Neural cell (in vitro differentiated cells): ENCODE measurements at regions not wholly inside any gene's neighbourhood (a gene's known extent, or its start where the extent isn't known, plus 50 kb on each side); places are given as distances from the start of the nearest gene placed in this dataset.

Experiments
- EP300 ChIP-seq: fragments of 450-650 bp; conservative IDR thresholded peaks from 2 replicates; pipeline ENCODE4 v1.6.1; 2014; ENCODE audit warnings: antibody characterized with exemption, mild to moderate bottlenecking, moderate library complexity; ENCODE audit not compliant: poor library complexity, severe bottlenecking
- EZH2 ChIP-seq: fragments of 200-600, 300-800 bp; shearing (Covaris generic), sonication (generic); IDR thresholded peaks from 2 replicates; pipeline ENCODE4 v1.6.1; 2014; ENCODE audit warnings: antibody characterized with exemption, low read length, borderline replicate concordance, mild to moderate bottlenecking; ENCODE audit not compliant: insufficient read depth, poor library complexity, severe bottlenecking
- MXI1 ChIP-seq: fragments of 450-650 bp; conservative IDR thresholded peaks from 2 replicates; pipeline ENCODE4 v1.6.1; 2014; ENCODE audit warnings: antibody characterized with exemption, mild to moderate bottlenecking; ENCODE audit not compliant: poor library complexity, severe bottlenecking
- POLR2AphosphoS5 ChIP-seq: IDR thresholded peaks from 2 replicates; pipeline ENCODE4 v1.6.1; 2012
- RAD21 ChIP-seq: fragments of 450-650 bp; conservative IDR thresholded peaks from 2 replicates; pipeline ENCODE4 v1.6.1; 2014; ENCODE audit warnings: antibody characterized with exemption, mild to moderate bottlenecking, moderate library complexity
- TAF1 ChIP-seq: IDR thresholded peaks from 2 replicates; pipeline ENCODE4 v1.6.1; 2012; ENCODE audit warnings: low read depth
- TF ChIP-seq, protein P1 (sequence below): fragments of 450-650 bp; IDR thresholded peaks from 2 replicates; pipeline ENCODE4 v1.5.1; 2014; ENCODE audit warnings: antibody characterized with exemption, mild to moderate bottlenecking, moderate library complexity; ENCODE audit not compliant: poor library complexity, severe bottlenecking
- TF ChIP-seq, protein P2 (sequence below): IDR thresholded peaks from 2 replicates; pipeline ENCODE4 v1.6.1; 2012; ENCODE audit warnings: borderline replicate concordance

DNA sequence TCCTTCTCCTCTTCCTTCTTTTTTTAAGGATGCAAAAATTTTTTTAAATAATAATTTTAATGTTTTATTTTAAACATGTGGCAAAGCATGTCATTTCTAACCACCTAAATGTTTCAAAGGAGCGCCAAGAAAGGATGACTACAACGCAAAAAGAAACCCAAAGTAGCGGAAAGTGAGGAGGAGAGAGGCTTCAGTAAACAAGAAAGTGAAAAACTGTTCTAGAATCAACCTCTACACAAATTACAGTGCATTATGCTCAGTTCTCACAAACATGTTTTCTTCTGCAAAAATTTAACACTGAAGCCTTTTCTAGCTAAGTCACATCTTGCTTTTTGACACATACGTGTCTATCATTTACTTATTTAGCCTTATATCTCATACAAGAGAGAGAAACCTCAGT is 948.6 kb downstream of the GATA3 start:
- TF ChIP-seq, protein P1, sequence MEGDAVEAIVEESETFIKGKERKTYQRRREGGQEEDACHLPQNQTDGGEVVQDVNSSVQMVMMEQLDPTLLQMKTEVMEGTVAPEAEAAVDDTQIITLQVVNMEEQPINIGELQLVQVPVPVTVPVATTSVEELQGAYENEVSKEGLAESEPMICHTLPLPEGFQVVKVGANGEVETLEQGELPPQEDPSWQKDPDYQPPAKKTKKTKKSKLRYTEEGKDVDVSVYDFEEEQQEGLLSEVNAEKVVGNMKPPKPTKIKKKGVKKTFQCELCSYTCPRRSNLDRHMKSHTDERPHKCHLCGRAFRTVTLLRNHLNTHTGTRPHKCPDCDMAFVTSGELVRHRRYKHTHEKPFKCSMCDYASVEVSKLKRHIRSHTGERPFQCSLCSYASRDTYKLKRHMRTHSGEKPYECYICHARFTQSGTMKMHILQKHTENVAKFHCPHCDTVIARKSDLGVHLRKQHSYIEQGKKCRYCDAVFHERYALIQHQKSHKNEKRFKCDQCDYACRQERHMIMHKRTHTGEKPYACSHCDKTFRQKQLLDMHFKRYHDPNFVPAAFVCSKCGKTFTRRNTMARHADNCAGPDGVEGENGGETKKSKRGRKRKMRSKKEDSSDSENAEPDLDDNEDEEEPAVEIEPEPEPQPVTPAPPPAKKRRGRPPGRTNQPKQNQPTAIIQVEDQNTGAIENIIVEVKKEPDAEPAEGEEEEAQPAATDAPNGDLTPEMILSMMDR = no peak
- TF ChIP-seq RAD21 (no peak), EZH2 (no peak), EP300 (no peak), MXI1 (no peak), TAF1 (no peak), POLR2AphosphoS5 (no peak)
- TF ChIP-seq, protein P2, sequence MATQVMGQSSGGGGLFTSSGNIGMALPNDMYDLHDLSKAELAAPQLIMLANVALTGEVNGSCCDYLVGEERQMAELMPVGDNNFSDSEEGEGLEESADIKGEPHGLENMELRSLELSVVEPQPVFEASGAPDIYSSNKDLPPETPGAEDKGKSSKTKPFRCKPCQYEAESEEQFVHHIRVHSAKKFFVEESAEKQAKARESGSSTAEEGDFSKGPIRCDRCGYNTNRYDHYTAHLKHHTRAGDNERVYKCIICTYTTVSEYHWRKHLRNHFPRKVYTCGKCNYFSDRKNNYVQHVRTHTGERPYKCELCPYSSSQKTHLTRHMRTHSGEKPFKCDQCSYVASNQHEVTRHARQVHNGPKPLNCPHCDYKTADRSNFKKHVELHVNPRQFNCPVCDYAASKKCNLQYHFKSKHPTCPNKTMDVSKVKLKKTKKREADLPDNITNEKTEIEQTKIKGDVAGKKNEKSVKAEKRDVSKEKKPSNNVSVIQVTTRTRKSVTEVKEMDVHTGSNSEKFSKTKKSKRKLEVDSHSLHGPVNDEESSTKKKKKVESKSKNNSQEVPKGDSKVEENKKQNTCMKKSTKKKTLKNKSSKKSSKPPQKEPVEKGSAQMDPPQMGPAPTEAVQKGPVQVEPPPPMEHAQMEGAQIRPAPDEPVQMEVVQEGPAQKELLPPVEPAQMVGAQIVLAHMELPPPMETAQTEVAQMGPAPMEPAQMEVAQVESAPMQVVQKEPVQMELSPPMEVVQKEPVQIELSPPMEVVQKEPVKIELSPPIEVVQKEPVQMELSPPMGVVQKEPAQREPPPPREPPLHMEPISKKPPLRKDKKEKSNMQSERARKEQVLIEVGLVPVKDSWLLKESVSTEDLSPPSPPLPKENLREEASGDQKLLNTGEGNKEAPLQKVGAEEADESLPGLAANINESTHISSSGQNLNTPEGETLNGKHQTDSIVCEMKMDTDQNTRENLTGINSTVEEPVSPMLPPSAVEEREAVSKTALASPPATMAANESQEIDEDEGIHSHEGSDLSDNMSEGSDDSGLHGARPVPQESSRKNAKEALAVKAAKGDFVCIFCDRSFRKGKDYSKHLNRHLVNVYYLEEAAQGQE = no peak
